Natural killer cell (primary cell): ENCODE measurements at regions not wholly inside any gene's neighbourhood (a gene's known extent, or its start where the extent isn't known, plus 50 kb on each side); places are given as distances from the start of the nearest gene placed in this dataset.
"Not testable (repeated sequence)": the region's sequence is repeated elsewhere in the genome, so short reads cannot be mapped to it uniquely, and the experiment has no call there.

Experiments
- ATAC-seq, 3 donors: fragments of 150-1000 bp in 2 of 3; fragments of 200-7000 bp in 1 of 3; cut with Tn5 transposase; 1 replicate in 1 of 3; 2 replicates in 2 of 3; pipeline ENCODE4 v1.10.0; 2021; ENCODE audit warnings: mild to moderate bottlenecking in 2 of 3, moderate library complexity in 2 of 3
- DNase-seq, 2 donors: peaks; one replicate each; pipeline versions ENCODE4 v3.0.0 to v3.0.0-alpha.2; 2013 to 2021; ENCODE audit warnings: mixed read lengths in 1 of 2
- H3K27ac ChIP-seq: one replicate; pipeline ENCODE4 v1.5.1; 2013; ENCODE audit warnings: mild to moderate bottlenecking, low read length
- H3K27me3 ChIP-seq: one replicate; pipeline ENCODE4 v1.6.1; 2013; ENCODE audit warnings: low read length; ENCODE audit not compliant: control insufficient read depth, insufficient read depth
- H3K36me3 ChIP-seq: one replicate; pipeline ENCODE4 v1.6.1; 2013; ENCODE audit warnings: low read length; ENCODE audit not compliant: control insufficient read depth, insufficient read depth
- H3K4me1 ChIP-seq: one replicate; pipeline ENCODE4 v1.6.1; 2013; ENCODE audit warnings: low read length; ENCODE audit not compliant: control insufficient read depth, insufficient read depth
- H3K4me3 ChIP-seq: one replicate; pipeline ENCODE4 v1.5.1; 2013; ENCODE audit warnings: low read length
- H3K9me3 ChIP-seq: one replicate; pipeline ENCODE4 v1.6.1; 2013; ENCODE audit warnings: low read length; ENCODE audit not compliant: control insufficient read depth, insufficient read depth
- H3K27ac Mint-ChIP-seq, 2 donors: one replicate each; pipeline ENCODE4 v1.8.0; 2022; ENCODE audit warnings: mild to moderate bottlenecking in 2 of 2, mixed read lengths in 2 of 2, moderate library complexity in 1 of 2
- H3K27me3 Mint-ChIP-seq, 2 donors: one replicate each; pipeline ENCODE4 v1.8.0; 2022; ENCODE audit warnings: low read depth in 2 of 2, mixed read lengths in 2 of 2
- H3K36me3 Mint-ChIP-seq: one replicate; pipeline ENCODE4 v1.8.0; 2022; ENCODE audit warnings: mixed read lengths
- H3K4me1 Mint-ChIP-seq, 2 donors: one replicate each; pipeline ENCODE4 v1.8.0; 2022; ENCODE audit warnings: mixed read lengths in 2 of 2
- H3K4me3 Mint-ChIP-seq: one replicate; pipeline ENCODE4 v1.8.0; 2022; ENCODE audit warnings: mild to moderate bottlenecking, moderate library complexity, mixed read lengths
- H3K9me3 Mint-ChIP-seq, 2 donors: one replicate each; pipeline ENCODE4 v1.8.0; 2022; ENCODE audit warnings: mixed read lengths in 2 of 2
- CTCF ChIP-seq: fragments of 200-600 bp; IDR thresholded peaks from one replicate; pipeline ENCODE4 v1.8.0; 2022; ENCODE audit warnings: antibody characterized with exemption
- WGBS: methylation state at CpG from one replicate; pipeline ENCODE4 v1.1.7; 2013; ENCODE audit warnings: missing lambda C conversion rate; ENCODE audit not compliant: insufficient coverage; 5-methylcytosine and 5-hydroxymethylcytosine counted together
- intact Hi-C: fragments of 100-400 bp; cut with micrococcal nuclease; formaldehyde crosslinking; loops from one replicate; pipeline ENCODE4 v1.14.2; 2022

DNA sequence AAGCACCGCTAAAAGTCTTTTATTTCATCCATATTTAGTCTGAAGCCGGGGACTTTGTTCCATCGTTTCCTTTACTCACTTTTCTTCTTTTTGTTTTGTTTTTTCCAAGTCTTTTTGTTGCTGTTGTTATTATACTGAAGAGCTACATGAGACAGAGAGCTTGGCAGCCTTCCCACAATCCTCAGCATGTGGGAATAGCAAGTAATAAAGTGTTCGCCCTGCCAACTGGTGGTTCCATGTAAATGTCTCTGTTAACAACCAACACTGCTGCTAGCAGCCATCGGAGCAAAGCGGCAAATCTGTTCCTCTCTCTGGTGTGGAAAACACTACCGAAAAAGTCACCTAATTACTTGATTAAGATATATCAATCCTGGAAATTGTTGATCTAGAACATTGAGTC is 437.8 kb upstream of the ID4 start:
- H3K27ac ChIP-seq = no peak overlapping the region
- WGBS = 89% methylated on average over 5 of the region's 7 CpGs
- H3K27me3 Mint-ChIP-seq = no peaks in the 10 kb centered on the region
- no peak for TF ChIP-seq CTCF
- intact Hi-C loops = no loop called here
- no peaks in the 10 kb centered on the region for H3K36me3 ChIP-seq
- no peaks in the 10 kb centered on the region for H3K4me1 ChIP-seq
- no peak for ATAC-seq
- peaks cover 5 to 19% of the 10 kb centered on the region in 2 donors for H3K9me3 Mint-ChIP-seq
- no peaks in the 10 kb centered on the region for H3K36me3 Mint-ChIP-seq
- no peak overlapping the region for H3K4me3 ChIP-seq
- H3K27me3 ChIP-seq = no peaks in the 10 kb centered on the region
- H3K4me3 Mint-ChIP-seq = no peak overlapping the region
- H3K4me1 Mint-ChIP-seq = no peaks in the 10 kb centered on the region
- DNase-seq = no peak
- no peak overlapping the region for H3K27ac Mint-ChIP-seq
- peaks cover 3% of the 10 kb centered on the region for H3K9me3 ChIP-seq

- H3K4me3 Mint-ChIP-seq, H3K27ac ChIP-seq, ATAC-seq, intact Hi-C loops, H3K4me1 ChIP-seq, H3K27ac Mint-ChIP-seq, H3K4me3 ChIP-seq, H3K27me3 Mint-ChIP-seq, H3K36me3 Mint-ChIP-seq, DNase-seq, H3K4me1 Mint-ChIP-seq, H3K9me3 ChIP-seq, H3K27me3 ChIP-seq, H3K36me3 ChIP-seq: not testable (repeated sequence)
- H3K9me3 Mint-ChIP-seq = peaks cover 13 to 28% of the 10 kb centered on the region in 2 donors
- 73% methylated on average over 3 of the region's 3 CpGs for WGBS
Observed at GRCh38 chr6:19404884-19405283, 432.3 kb upstream of the ID4 start.

DNA sequence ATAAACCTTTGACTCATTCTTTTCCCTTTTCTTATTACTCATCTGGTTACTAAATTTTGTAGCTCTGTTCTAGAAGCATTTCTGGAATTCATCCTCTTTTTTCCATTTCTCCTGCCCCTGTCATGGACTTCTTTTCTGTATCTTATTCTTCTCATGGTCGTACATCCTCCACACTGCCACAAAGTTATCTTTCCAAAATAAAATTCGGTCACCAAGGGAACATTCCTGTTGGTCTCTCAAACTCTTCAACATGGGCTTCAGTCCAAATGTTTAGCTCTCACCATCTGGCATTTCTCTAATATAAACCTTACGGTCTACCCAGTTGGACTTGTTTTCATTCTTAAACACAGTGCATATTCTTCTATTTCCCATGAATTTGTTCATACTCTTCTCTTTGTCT is 428.8 kb upstream of the ID4 start:
- no peaks in the 10 kb centered on the region for H3K27me3 ChIP-seq
- Mint-ChIP-seq H3K36me3 (no peaks in the 10 kb centered on the region), H3K4me3 (no peak overlapping the region), H3K4me1 (no peaks in the 10 kb centered on the region), H3K9me3 (peaks cover 14 to 16% of the 10 kb centered on the region in 2 donors), H3K27me3 (no peaks in the 10 kb centered on the region), H3K27ac (no peak overlapping the region)
- WGBS = 83% methylated on average over 3 of the region's 3 CpGs
- DNase-seq (no peak), ATAC-seq (no peak)
- no peak for TF ChIP-seq CTCF
- H3K27ac ChIP-seq = no peak overlapping the region
- intact Hi-C loops = no loop called here
- H3K4me3 ChIP-seq = no peak overlapping the region
- H3K9me3 ChIP-seq = peaks cover 8% of the 10 kb centered on the region
- no peaks in the 10 kb centered on the region for H3K4me1 ChIP-seq
- no peaks in the 10 kb centered on the region for H3K36me3 ChIP-seq

- no peak overlapping the region for H3K27ac ChIP-seq
- H3K4me1 ChIP-seq = no peaks in the 10 kb centered on the region
- no peaks in the 10 kb centered on the region for H3K27me3 ChIP-seq
- no peak overlapping the region for H3K4me3 ChIP-seq
- Mint-ChIP-seq H3K27me3 (no peaks in the 10 kb centered on the region), H3K4me1 (no peaks in the 10 kb centered on the region), H3K4me3 (no peak overlapping the region), H3K36me3 (no peaks in the 10 kb centered on the region), H3K9me3 (peaks cover 12 to 16% of the 10 kb centered on the region in 2 donors), H3K27ac (no peak overlapping the region)
- H3K36me3 ChIP-seq = no peaks in the 10 kb centered on the region
- ATAC-seq (no peak), DNase-seq (no peak)
- TF ChIP-seq CTCF = no peak
- intact Hi-C loops = no loop called here
- peaks cover 3% of the 10 kb centered on the region for H3K9me3 ChIP-seq
Observed at GRCh38 chr6:19410481-19410880, 426.7 kb upstream of the ID4 start.
